OCI-LY7 (cell line): ENCODE measurements at regions not wholly inside any gene's neighbourhood (a gene's known extent, or its start where the extent isn't known, plus 50 kb on each side); places are given as distances from the start of the nearest gene placed in this dataset.

Source experiments
- BruUV-seq: library from RNA; stranded (reverse); fragments of 400-500 nt; replicated peaks from 2 replicates; lab custom pipeline; 2021; lab: Mats Ljungman, UMichigan
- CTCF ChIA-PET: fragments of 300-600 bp; sonication (Branson Sonifier 250); formaldehyde crosslinking; loops from one replicate; lab custom pipeline; 2022; ENCODE audit warnings: antibody characterized with exemption; ENCODE audit not compliant: unreplicated experiment; lab: Charles Lee
- POLR2A ChIA-PET: fragments of 300-600 bp; sonication (Branson Sonifier 250); formaldehyde crosslinking; loops from one replicate; lab custom pipeline; 2022; ENCODE audit warnings: antibody characterized with exemption; lab: Charles Lee
- DNase-seq: peaks from one replicate; pipeline ENCODE4 v3.0.0-alpha.2; 2015; ENCODE audit warnings: low spot score
- H2AFZ ChIP-seq: fragments of 200-600 bp; sonication (generic), shearing (Covaris generic); 2 replicates; pipeline ENCODE4 v1.6.1; 2014; ENCODE audit warnings: mild to moderate bottlenecking, antibody characterized with exemption, low read length, moderate library complexity
- H3K27ac ChIP-seq: fragments of 200-600 bp; sonication (generic); 2 replicates; pipeline ENCODE4 v1.5.1; 2014; ENCODE audit warnings: mixed run types, low read depth, mild to moderate bottlenecking, moderate library complexity, low read length, inconsistent platforms; ENCODE audit not compliant: poor library complexity, severe bottlenecking
- H3K36me3 ChIP-seq: fragments of 200-600 bp; sonication (generic); 2 replicates; pipeline ENCODE4 v1.6.1; 2014; ENCODE audit warnings: mild to moderate bottlenecking, antibody characterized with exemption, low read length, moderate library complexity, mixed read lengths; ENCODE audit not compliant: insufficient read depth
- H3K4me1 ChIP-seq: fragments of 200-600 bp; sonication (generic); 2 replicates; pipeline ENCODE4 v1.5.1; 2014; ENCODE audit warnings: mild to moderate bottlenecking, low read length; ENCODE audit not compliant: insufficient read depth, poor library complexity, severe bottlenecking
- H3K4me2 ChIP-seq: fragments of 200-600 bp; sonication (generic); 2 replicates; pipeline ENCODE4 v1.6.1; 2014; ENCODE audit warnings: mild to moderate bottlenecking, low read length
- H3K4me3 ChIP-seq: fragments of 200-600 bp; sonication (generic); 2 replicates; pipeline ENCODE4 v1.5.1; 2014; ENCODE audit warnings: mild to moderate bottlenecking, low read depth, low read length; ENCODE audit not compliant: poor library complexity, severe bottlenecking
- H3K79me2 ChIP-seq: fragments of 200-600 bp; sonication (generic); 2 replicates; pipeline ENCODE4 v1.6.1; 2016; ENCODE audit warnings: low read depth, mild to moderate bottlenecking, low read length, moderate library complexity, mixed read lengths; ENCODE audit not compliant: insufficient read depth
- H3K9me2 ChIP-seq: fragments of 200-600 bp; sonication (generic); 2 replicates; pipeline ENCODE4 v1.6.1; 2016; ENCODE audit warnings: mild to moderate bottlenecking, low read length, mixed read lengths; ENCODE audit not compliant: insufficient read depth
- H3K9me3 ChIP-seq: fragments of 200-600 bp; sonication (generic); 2 replicates; pipeline ENCODE4 v1.6.1; 2014; ENCODE audit warnings: mild to moderate bottlenecking, mixed run types, low read length, mixed read lengths
- H4K20me1 ChIP-seq: fragments of 200-600 bp; sonication (generic); 2 replicates; pipeline ENCODE4 v1.6.1; 2014; ENCODE audit warnings: mild to moderate bottlenecking, antibody characterized with exemption, low read length, moderate library complexity, mixed read lengths; ENCODE audit not compliant: insufficient read depth
- CTCF ChIP-seq: fragments of 200-600 bp; sonication (generic); conservative IDR thresholded peaks from 2 replicates; pipeline ENCODE4 v1.5.1; 2014; ENCODE audit warnings: mild to moderate bottlenecking, antibody characterized with exemption, low read length, moderate library complexity, mixed read lengths
- EZH2phosphoT487 ChIP-seq: fragments of 200-600 bp; sonication (generic); IDR thresholded peaks from 2 replicates; pipeline ENCODE4 v1.6.1; 2018; ENCODE audit warnings: low read depth, borderline replicate concordance, mild to moderate bottlenecking, mixed run types, antibody characterized with exemption, low read length, moderate library complexity, mixed read lengths
- intact Hi-C: fragments of 100-400 bp; cut with micrococcal nuclease; formaldehyde crosslinking; loops from one replicate; pipeline ENCODE4 v1.10.0; 2022; ENCODE audit not compliant: unreplicated experiment

GRCh38 chr1:222914861-222915632, 100.2 kb downstream of the DISP1 start:
- ChIA-PET CTCF (no interaction called here), POLR2A (no interaction called here)
- H3K4me3 ChIP-seq: no peak overlapping the region
- H3K79me2 ChIP-seq: no peaks in the 10 kb centered on the region
- H3K4me2 ChIP-seq: no peak overlapping the region
- no peak overlapping the region for H3K27ac ChIP-seq
- no peak overlapping the region for H2AFZ ChIP-seq
- H3K36me3 ChIP-seq: no peaks in the 10 kb centered on the region
- BruUV-seq: no TSS peak
- no peak for DNase-seq
- no peaks in the 10 kb centered on the region for H3K9me2 ChIP-seq
- H3K4me1 ChIP-seq: no peaks in the 10 kb centered on the region
- no peaks in the 10 kb centered on the region for H4K20me1 ChIP-seq
- TF ChIP-seq CTCF (no peak), EZH2phosphoT487 (no peak)
- intact Hi-C loops: no loop called here
- no peaks in the 10 kb centered on the region for H3K9me3 ChIP-seq

- intact Hi-C loops: no loop called here
- Histone ChIP-seq H3K9me3 (no peaks in the 10 kb centered on the region), H4K20me1 (no peaks in the 10 kb centered on the region), H3K36me3 (no peaks in the 10 kb centered on the region), H3K9me2 (no peaks in the 10 kb centered on the region), H3K4me2 (no peak overlapping the region), H3K4me1 (no peaks in the 10 kb centered on the region), H3K27ac (no peak overlapping the region), H3K79me2 (no peaks in the 10 kb centered on the region), H3K4me3 (no peak overlapping the region), H2AFZ (no peak overlapping the region)
- CTCF ChIA-PET: no interaction called here
- POLR2A ChIA-PET: no interaction called here
- BruUV-seq: no TSS peak
- TF ChIP-seq CTCF (no peak), EZH2phosphoT487 (no peak)
- DNase-seq: no peak
Measured at GRCh38 chr1:222916100-222916499, 101.3 kb downstream of the DISP1 start.

GRCh38 chr1:222918801-222919477, 104.1 kb downstream of the DISP1 start:
- intact Hi-C loops: no loop called here
- Histone ChIP-seq H4K20me1 (no peaks in the 10 kb centered on the region), H3K9me2 (no peaks in the 10 kb centered on the region), H3K27ac (no peak overlapping the region), H3K4me3 (no peak overlapping the region), H3K4me2 (no peak overlapping the region), H2AFZ (no peak overlapping the region), H3K79me2 (no peaks in the 10 kb centered on the region), H3K36me3 (no peaks in the 10 kb centered on the region), H3K4me1 (no peaks in the 10 kb centered on the region), H3K9me3 (no peaks in the 10 kb centered on the region)
- DNase-seq: no peak
- POLR2A ChIA-PET: no interaction called here
- no peak for TF ChIP-seq CTCF
- TF ChIP-seq EZH2phosphoT487: no peak
- CTCF ChIA-PET: no interaction called here
- no TSS peak for BruUV-seq
